IMR-90 (cell line): ENCODE measurements at regions not wholly inside any gene's neighbourhood (a gene's known extent, or its start where the extent isn't known, plus 50 kb on each side); places are given as distances from the start of the nearest gene placed in this dataset.

Experiments used
- ATAC-seq: fragments of 200-7000 bp; cut with Tn5 transposase; 2 replicates; pipeline ENCODE4 v1.9.1; 2020; ENCODE audit warnings: low read depth, mild to moderate bottlenecking, moderate library complexity
- BruUV-seq: library from RNA; stranded (reverse); fragments of 400-500 nt; replicated peaks from 2 replicates; lab custom pipeline; 2021; lab: Mats Ljungman, UMichigan
- CTCF ChIA-PET: fragments of 300-600 bp; formaldehyde crosslinking; extraction: SDS; loops from one replicate; lab custom pipeline; 2021; ENCODE audit warnings: antibody characterized with exemption; lab: Yijun Ruan, JAX
- POLR2A ChIA-PET: fragments of 300-600 bp; sonication (Branson Sonifier 250); formaldehyde crosslinking; loops from one replicate; lab custom pipeline; 2022; ENCODE audit warnings: antibody characterized with exemption; ENCODE audit not compliant: unreplicated experiment; lab: Charles Lee
- DNase-seq: peaks from one replicate; pipeline ENCODE4 v3.0.0; 2013
- H2AFZ ChIP-seq: replicated peaks from 2 replicates; pipeline ENCODE3; 2013; ENCODE audit warnings: low read length, mild to moderate bottlenecking; ENCODE audit not compliant: poor library complexity
- H2AK5ac ChIP-seq: 2 replicates; pipeline ENCODE4 v1.6.1; 2013; ENCODE audit warnings: low read depth, low read length, inconsistent platforms
- H2AK9ac ChIP-seq: replicated peaks from 2 replicates; pipeline ENCODE3; 2013; ENCODE audit warnings: mild to moderate bottlenecking, low read depth, low read length, moderate library complexity; ENCODE audit not compliant: poor library complexity
- H2BK120ac ChIP-seq: 2 replicates; pipeline ENCODE4 v1.6.1; 2013; ENCODE audit warnings: low read depth, low read length, inconsistent platforms
- H2BK15ac ChIP-seq: 3 replicates; pipeline ENCODE4 v1.6.1; 2013; ENCODE audit warnings: low read depth, low read length, inconsistent platforms
- H2BK20ac ChIP-seq: 2 replicates; pipeline ENCODE4 v1.6.1; 2013; ENCODE audit warnings: low read depth, mild to moderate bottlenecking, inconsistent platforms, low read length, moderate library complexity
- H2BK5ac ChIP-seq: 2 replicates; pipeline ENCODE4 v1.6.1; 2013; ENCODE audit warnings: mild to moderate bottlenecking, low read depth, low read length, inconsistent platforms; ENCODE audit not compliant: poor library complexity, severe bottlenecking
- H3K14ac ChIP-seq: replicated peaks from 2 replicates; pipeline ENCODE4 v1.6.1; 2013; ENCODE audit warnings: low read depth, low read length, inconsistent platforms
- H3K18ac ChIP-seq: 2 replicates; pipeline ENCODE4 v1.6.1; 2013; ENCODE audit warnings: low read depth, low read length, control low read depth
- H3K23ac ChIP-seq: 2 replicates; pipeline ENCODE4 v1.6.1; 2013; ENCODE audit warnings: low read depth, low read length, inconsistent platforms
- H3K27ac ChIP-seq: 2 replicates; pipeline ENCODE4 v1.5.1; 2013; ENCODE audit warnings: mild to moderate bottlenecking, control low read depth, low read length; ENCODE audit not compliant: insufficient read depth
- H3K27me3 ChIP-seq: 2 replicates; pipeline ENCODE4 v1.6.1; 2013; ENCODE audit warnings: low read length; ENCODE audit not compliant: control insufficient read depth, insufficient read depth
- H3K36me3 ChIP-seq: 2 replicates; pipeline ENCODE4 v1.6.1; 2013; ENCODE audit warnings: low read length, mixed read lengths; ENCODE audit not compliant: control insufficient read depth, insufficient read depth
- H3K4ac ChIP-seq: 2 replicates; pipeline ENCODE4 v1.6.1; 2013; ENCODE audit warnings: low read depth, low read length, inconsistent platforms
- H3K4me1 ChIP-seq: 2 replicates; pipeline ENCODE4 v1.6.1; 2013; ENCODE audit warnings: low read length, mixed read lengths; ENCODE audit not compliant: control insufficient read depth, insufficient read depth
- H3K4me2 ChIP-seq: 2 replicates; pipeline ENCODE4 v1.6.1; 2013; ENCODE audit warnings: low read depth, mild to moderate bottlenecking, control low read depth, low read length, moderate library complexity
- H3K4me3 ChIP-seq: 2 replicates; pipeline ENCODE4 v1.5.1; 2013; ENCODE audit warnings: low read depth, mild to moderate bottlenecking, control low read depth, low read length, moderate library complexity; ENCODE audit not compliant: insufficient read depth
- H3K56ac ChIP-seq: 2 replicates; pipeline ENCODE4 v1.6.1; 2013; ENCODE audit warnings: low read length, inconsistent platforms; ENCODE audit not compliant: insufficient read depth; ENCODE audit errors: extremely low read depth
- H3K79me1 ChIP-seq, 2 experiments: 2 replicates each; pipeline ENCODE4 v1.6.1; 2013; ENCODE audit warnings: low read length in 2 of 2, inconsistent platforms in 1 of 2, low read depth in 1 of 2
- H3K9ac ChIP-seq: 2 replicates; pipeline ENCODE4 v1.6.1; 2013; ENCODE audit warnings: low read depth, low read length, control low read depth
- H3K9me1 ChIP-seq: 2 replicates; pipeline ENCODE4 v1.6.1; 2013; ENCODE audit warnings: low read length, inconsistent platforms; ENCODE audit not compliant: insufficient read depth
- H3K9me3 ChIP-seq: 2 replicates; pipeline ENCODE4 v1.6.1; 2013; ENCODE audit warnings: low read length; ENCODE audit not compliant: control insufficient read depth, insufficient read depth
- H4K20me1 ChIP-seq: 2 replicates; pipeline ENCODE4 v1.6.1; 2013; ENCODE audit warnings: low read length, inconsistent platforms; ENCODE audit not compliant: insufficient read depth
- H4K5ac ChIP-seq: 2 replicates; pipeline ENCODE4 v1.6.1; 2013; ENCODE audit warnings: mild to moderate bottlenecking, low read depth, low read length, control low read depth
- H4K8ac ChIP-seq, 2 experiments: 2 replicates each; pipeline ENCODE4 v1.6.1; 2013; ENCODE audit warnings: low read depth in 2 of 2, low read length in 2 of 2, control low read depth in 1 of 2, inconsistent platforms in 1 of 2
- H4K91ac ChIP-seq: 2 replicates; pipeline ENCODE4 v1.6.1; 2013; ENCODE audit warnings: low read depth, low read length, inconsistent platforms; ENCODE audit not compliant: insufficient read depth
- BHLHE40 ChIP-seq: fragments of 150-350 bp; IDR thresholded peaks from 2 replicates; pipeline ENCODE4 v1.6.1; 2016; ENCODE audit warnings: mild to moderate bottlenecking, low read depth, low read length
- CEBPB ChIP-seq: IDR thresholded peaks from 2 replicates; pipeline ENCODE4 v1.6.1; 2012; ENCODE audit warnings: low read depth, low read length, improper control_type of control experiment
- CHD1 ChIP-seq: IDR thresholded peaks from 2 replicates; pipeline ENCODE4 v1.6.1; 2012; ENCODE audit warnings: low read depth, low read length, improper control_type of control experiment
- ELK1 ChIP-seq: fragments of 150-350 bp; IDR thresholded peaks from 2 replicates; pipeline ENCODE4 v1.6.1; 2016; ENCODE audit warnings: low read depth, mild to moderate bottlenecking, low read length, moderate library complexity, borderline replicate concordance
- FOS ChIP-seq: fragments of 150-350 bp; IDR thresholded peaks from 2 replicates; pipeline ENCODE4 v1.6.1; 2016; ENCODE audit warnings: low read depth, low read length
- MAFK ChIP-seq: IDR thresholded peaks from 2 replicates; pipeline ENCODE4 v1.6.1; 2012; ENCODE audit warnings: low read depth, low read length, improper control_type of control experiment
- MAZ ChIP-seq: IDR thresholded peaks from 2 replicates; pipeline ENCODE4 v1.6.1; 2012; ENCODE audit warnings: low read depth, mild to moderate bottlenecking, low read length, improper control_type of control experiment, moderate library complexity, borderline replicate concordance
- MXI1 ChIP-seq: IDR thresholded peaks from 2 replicates; pipeline ENCODE4 v1.6.1; 2012; ENCODE audit warnings: low read depth, mild to moderate bottlenecking, low read length, moderate library complexity, borderline replicate concordance
- NFE2L2 ChIP-seq: fragments of 150-350 bp; IDR thresholded peaks from 2 replicates; pipeline ENCODE4 v1.6.1; 2016; ENCODE audit warnings: low read depth, mild to moderate bottlenecking, low read length
- POLR2A ChIP-seq: IDR thresholded peaks from 2 replicates; pipeline ENCODE4 v1.6.1; 2012; ENCODE audit warnings: mild to moderate bottlenecking, low read depth, low read length
- RAD21 ChIP-seq: IDR thresholded peaks from 2 replicates; pipeline ENCODE4 v1.6.1; 2012; ENCODE audit warnings: low read length, improper control_type of control experiment
- RCOR1 ChIP-seq: IDR thresholded peaks from 2 replicates; pipeline ENCODE4 v1.6.1; 2012; ENCODE audit warnings: mild to moderate bottlenecking, low read length, improper control_type of control experiment; ENCODE audit not compliant: insufficient replicate concordance
- RFX5 ChIP-seq: IDR thresholded peaks from 2 replicates; pipeline ENCODE4 v1.8.0; 2012; ENCODE audit warnings: low read depth, mild to moderate bottlenecking, low read length, moderate library complexity
- SMC3 ChIP-seq: fragments of 150-350 bp; IDR thresholded peaks from 2 replicates; pipeline ENCODE4 v1.6.1; 2016; ENCODE audit warnings: low read depth, mild to moderate bottlenecking, antibody characterized with exemption, low read length, moderate library complexity
- WGBS, 2 experiments: methylation state at CpG; one replicate each; pipeline versions ENCODE4 v1.1.5 to v1.1.7; 2013; ENCODE audit warnings: missing lambda C conversion rate in 2 of 2; ENCODE audit not compliant: insufficient read length in 1 of 2; ENCODE audit errors: extremely low coverage in 2 of 2; 5-methylcytosine and 5-hydroxymethylcytosine counted together
- dilution Hi-C: fragments of 300-500 bp; cut with HindIII; formaldehyde crosslinking; loops from one replicate; pipeline ENCODE4 v1.14.3; 2018; ENCODE audit warnings: low sequenced_read_pairs; ENCODE audit not compliant: unreplicated experiment
- in situ Hi-C: fragments of 300-500 bp; cut with MboI; formaldehyde crosslinking; loops from 3 replicates; pipeline ENCODE4 v1.14.3; 2019; ENCODE audit warnings: low sequenced_read_pairs, inconsistent platforms, mixed read lengths
- intact Hi-C: fragments of 100-400 bp; cut with micrococcal nuclease; formaldehyde crosslinking; loops from 2 replicates; pipeline ENCODE4 v1.10.0; 2022
- TF ChIP-seq, protein P1 (sequence below): fragments of 150-350 bp; IDR thresholded peaks from 2 replicates; pipeline ENCODE4 v1.6.1; 2017; ENCODE audit warnings: mild to moderate bottlenecking, antibody characterized with exemption, low read length, low read depth
- TF ChIP-seq, protein P2 (sequence below): conservative IDR thresholded peaks from 2 replicates; pipeline ENCODE4 v1.5.1; 2012; ENCODE audit warnings: mild to moderate bottlenecking, low read depth, low read length, improper control_type of control experiment

- no CpG with 5 or more reads among the region's 2 CpGs for WGBS, 2 experiments
- Histone ChIP-seq H2BK5ac (no peak overlapping the region), H2BK20ac (no peak overlapping the region), H3K14ac (no peak overlapping the region), H3K79me1 (no peaks in the 10 kb centered on the region), H3K9me1 (no peaks in the 10 kb centered on the region), H4K5ac (no peak overlapping the region), H3K4me2 (no peak overlapping the region), H3K9ac (no peak overlapping the region), H2AFZ (no peak overlapping the region), H3K27ac (no peak overlapping the region), H3K4ac (no peak overlapping the region), H4K8ac (no peak overlapping the region), H3K4me3 (no peak overlapping the region), H3K4me1 (no peaks in the 10 kb centered on the region), H2BK15ac (no peak overlapping the region), H4K91ac (no peak overlapping the region), H2AK5ac (no peak overlapping the region), H3K56ac (no peak overlapping the region), H3K18ac (no peak overlapping the region), H3K36me3 (no peaks in the 10 kb centered on the region), H3K23ac (no peak overlapping the region), H2BK120ac (no peak overlapping the region), H3K27me3 (no peaks in the 10 kb centered on the region), H3K9me3 (no peaks in the 10 kb centered on the region), H4K20me1 (no peaks in the 10 kb centered on the region), H2AK9ac (no peak overlapping the region)
- ATAC-seq: no peak
- ChIA-PET CTCF (no interaction called here), POLR2A (no interaction called here)
- TF ChIP-seq ELK1 (no peak), RFX5 (no peak), FOS (no peak), MXI1 (no peak), SMC3 (no peak), RCOR1 (no peak), POLR2A (no peak), NFE2L2 (no peak), BHLHE40 (no peak), CHD1 (no peak), MAFK (no peak), MAZ (no peak), CEBPB (no peak), RAD21 (no peak)
- TF ChIP-seq, protein P1, sequence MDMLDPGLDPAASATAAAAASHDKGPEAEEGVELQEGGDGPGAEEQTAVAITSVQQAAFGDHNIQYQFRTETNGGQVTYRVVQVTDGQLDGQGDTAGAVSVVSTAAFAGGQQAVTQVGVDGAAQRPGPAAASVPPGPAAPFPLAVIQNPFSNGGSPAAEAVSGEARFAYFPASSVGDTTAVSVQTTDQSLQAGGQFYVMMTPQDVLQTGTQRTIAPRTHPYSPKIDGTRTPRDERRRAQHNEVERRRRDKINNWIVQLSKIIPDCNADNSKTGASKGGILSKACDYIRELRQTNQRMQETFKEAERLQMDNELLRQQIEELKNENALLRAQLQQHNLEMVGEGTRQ: no peak
- TF ChIP-seq, protein P2, sequence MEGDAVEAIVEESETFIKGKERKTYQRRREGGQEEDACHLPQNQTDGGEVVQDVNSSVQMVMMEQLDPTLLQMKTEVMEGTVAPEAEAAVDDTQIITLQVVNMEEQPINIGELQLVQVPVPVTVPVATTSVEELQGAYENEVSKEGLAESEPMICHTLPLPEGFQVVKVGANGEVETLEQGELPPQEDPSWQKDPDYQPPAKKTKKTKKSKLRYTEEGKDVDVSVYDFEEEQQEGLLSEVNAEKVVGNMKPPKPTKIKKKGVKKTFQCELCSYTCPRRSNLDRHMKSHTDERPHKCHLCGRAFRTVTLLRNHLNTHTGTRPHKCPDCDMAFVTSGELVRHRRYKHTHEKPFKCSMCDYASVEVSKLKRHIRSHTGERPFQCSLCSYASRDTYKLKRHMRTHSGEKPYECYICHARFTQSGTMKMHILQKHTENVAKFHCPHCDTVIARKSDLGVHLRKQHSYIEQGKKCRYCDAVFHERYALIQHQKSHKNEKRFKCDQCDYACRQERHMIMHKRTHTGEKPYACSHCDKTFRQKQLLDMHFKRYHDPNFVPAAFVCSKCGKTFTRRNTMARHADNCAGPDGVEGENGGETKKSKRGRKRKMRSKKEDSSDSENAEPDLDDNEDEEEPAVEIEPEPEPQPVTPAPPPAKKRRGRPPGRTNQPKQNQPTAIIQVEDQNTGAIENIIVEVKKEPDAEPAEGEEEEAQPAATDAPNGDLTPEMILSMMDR: no peak
- dilution Hi-C loops (no loop called here), in situ Hi-C loops (no loop called here), intact Hi-C loops (no loop called here)
- BruUV-seq: no TSS peak
- DNase-seq: no peak
Measured at GRCh38 chr13:78428646-78429045, 174.7 kb downstream of the POU4F1 start.
